Inferior parietal cortex (tissue), 1 donor: ENCODE measurements at regions not wholly inside any gene's neighbourhood (a gene's known extent, or its start where the extent isn't known, plus 50 kb on each side); places are given as distances from the start of the nearest gene placed in this dataset.
"Not testable (repeated sequence)": the region's sequence is repeated elsewhere in the genome, so short reads cannot be mapped to it uniquely, and the experiment has no call there.

Experiments
- DNase-seq: peaks from one replicate; pipeline ENCODE4 v3.0.0-alpha.2; 2016; ENCODE audit errors: extremely low spot score

DNA sequence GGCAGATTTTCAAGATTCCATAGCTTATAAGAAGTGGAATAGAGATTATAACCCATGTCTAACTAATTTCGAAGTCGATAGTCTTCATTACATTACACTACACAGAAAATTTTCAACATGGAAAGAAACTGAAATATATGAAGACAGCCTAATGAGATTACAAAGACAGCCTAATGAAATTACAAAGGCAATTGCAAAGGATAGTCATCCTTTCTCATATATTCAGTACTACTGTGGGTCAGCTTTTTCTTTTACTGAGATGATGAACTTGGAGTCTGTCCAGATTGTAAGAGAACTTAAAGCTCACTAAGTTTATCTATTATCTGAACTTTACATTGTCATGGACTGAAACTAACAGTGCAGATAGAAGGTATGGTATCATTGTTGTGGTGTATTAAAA, 304.4 kb upstream of the MBL2 start:
- no peak for DNase-seq

DNA sequence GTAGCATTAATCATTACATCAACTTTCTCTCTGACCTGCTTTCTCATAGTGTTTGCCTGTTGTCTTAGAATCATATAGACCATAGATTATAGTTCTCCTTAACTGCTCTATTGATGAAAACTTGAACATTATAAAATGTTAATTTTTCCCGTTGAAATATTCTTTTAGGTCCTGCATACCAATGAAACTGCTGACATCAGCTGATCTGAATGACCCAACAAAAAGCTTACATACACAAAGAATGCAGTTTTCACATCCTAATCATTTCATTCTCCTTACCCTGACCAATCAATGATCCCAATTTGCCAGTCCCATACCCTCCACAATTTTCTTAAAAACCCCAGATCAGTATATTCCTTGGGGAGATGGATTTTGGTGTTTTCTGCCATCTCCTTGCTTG, 302.9 kb upstream of the MBL2 start:
- no peak for DNase-seq

DNA sequence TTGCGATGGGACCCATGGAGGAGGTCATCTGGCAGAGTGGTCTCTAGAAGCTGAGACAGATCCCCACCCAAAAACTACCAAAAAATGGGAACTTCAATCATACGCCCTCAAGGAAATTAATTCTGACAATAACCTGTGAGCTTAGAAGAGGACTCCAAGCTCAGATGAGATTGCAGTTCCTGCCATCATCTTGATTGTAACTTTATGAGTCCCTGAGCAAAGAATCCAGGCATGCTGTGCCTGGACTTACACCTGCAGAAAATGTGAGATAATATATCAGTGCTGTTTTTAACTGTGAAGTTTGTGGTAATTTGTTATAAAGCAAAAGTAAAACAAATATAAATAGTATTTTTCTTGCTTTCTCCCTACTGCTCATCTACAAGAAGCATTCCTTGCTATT, 299.6 kb upstream of the MBL2 start:
- no peak for DNase-seq

DNA sequence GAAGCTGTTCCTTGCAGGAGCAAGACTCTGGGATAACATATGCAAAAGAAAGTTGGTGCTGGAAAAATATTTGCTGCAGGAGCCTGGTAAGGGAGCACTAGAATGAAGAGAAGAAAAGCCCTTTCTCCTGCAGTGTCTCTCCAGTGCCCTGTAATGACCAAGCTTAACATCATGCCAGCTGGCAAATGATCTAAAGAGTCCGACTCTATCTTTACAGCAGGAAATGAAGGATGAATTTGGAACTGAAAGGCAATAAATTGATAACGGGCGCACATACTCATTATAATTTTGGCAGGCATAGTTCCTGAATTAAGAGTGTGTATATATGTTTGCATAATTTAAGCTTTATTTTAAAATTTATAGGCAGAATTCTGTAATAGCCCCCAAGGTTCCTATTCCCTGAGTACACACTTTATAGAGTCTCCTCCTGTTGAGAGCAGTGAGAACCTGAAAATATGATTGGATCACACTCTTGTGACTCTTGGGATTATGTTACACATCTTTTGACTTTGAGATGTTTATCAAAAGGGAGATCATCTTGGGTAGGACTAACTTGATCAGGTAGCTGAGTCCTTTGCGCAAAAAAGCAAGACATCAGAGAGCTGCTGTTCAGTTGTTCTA, 299.0 kb upstream of the MBL2 start:
- DNase-seq: no peak

DNA sequence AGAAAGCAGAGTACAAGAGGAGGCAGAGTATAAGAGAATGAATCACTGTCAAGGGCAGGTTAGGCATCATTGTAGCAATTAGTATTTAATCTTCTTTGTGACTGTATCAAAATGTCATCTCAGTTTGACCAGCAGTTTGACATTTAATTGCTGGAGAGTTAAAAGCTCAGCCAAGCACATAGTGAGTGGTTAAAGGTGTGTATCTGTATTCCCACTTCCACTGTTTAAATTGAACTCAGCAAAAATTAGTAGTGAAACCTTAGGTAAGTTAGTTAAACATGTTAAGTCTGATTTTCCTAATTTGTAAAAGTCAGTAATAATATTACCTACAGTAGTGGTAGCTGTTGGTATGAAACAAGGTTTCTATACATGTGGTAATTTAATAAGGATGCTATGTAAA, 296.4 kb upstream of the MBL2 start:
- DNase-seq: no peak

DNA sequence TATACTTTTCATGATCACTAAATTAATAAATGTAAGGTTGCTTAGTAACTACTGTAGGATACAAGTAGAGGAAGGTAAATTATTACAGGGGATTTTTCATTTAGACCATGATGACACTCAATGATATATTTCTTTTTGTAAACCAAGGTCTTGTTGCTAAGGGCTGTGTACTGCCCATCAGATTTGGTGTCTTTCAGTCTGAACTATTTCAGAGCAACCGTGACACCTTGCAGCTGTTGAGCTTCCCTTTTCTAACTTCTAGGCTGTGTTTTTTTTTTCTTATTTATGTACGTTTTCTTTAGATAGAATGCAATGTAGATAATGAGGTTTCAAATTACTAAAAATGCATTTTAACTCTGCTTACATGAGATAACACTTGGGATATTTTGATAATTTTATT, 292.0 kb upstream of the MBL2 start:
- DNase-seq: no peak

DNA sequence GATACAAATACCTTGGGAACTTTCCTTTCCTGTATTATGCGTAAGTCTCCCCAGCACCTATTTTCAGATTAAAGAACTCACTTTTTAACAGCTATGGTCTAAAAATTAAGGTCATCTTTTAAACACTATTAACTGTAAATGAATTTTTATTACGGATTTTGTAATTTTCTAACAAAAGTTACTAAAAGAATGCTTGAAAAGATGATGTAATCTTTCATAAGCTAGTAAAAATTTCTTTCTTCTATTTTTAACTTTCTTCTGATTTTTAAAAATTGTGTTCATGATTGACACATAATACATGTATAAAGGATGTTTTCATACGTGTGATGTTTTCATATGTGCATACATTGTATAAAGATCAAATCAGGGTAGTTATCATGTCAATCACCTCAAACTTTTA, 291.2 kb upstream of the MBL2 start:
- no peak for DNase-seq

DNA sequence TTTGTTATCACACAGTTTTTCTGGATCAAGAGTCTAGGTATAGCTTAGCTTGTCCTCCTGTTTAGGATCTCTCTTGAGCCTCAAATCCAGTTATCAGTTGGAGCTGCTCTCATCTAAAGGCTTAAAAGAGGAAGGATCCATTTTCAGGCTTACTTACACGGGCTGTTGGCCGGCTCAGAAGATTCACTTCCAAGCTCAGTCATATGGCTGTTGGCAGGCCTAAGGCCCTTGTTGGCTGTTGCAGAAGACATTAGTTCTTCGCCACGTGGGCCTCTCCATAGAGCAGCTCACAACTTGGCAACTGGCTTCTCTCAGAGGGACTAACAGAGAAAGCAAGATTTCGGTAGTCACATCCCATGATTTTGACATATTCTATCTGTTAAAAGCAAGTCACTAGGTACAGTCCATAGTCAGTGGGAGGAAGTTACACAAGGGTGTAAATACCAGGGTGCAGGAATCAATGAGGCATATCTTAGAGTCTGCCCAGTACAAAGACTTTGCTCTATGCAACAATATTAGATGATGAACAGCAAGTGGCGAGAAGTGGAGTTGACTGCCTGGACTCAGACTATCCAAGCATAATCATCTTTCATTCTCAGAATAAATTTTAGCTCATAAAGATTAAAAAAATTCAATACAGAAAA, 280.1 kb upstream of the MBL2 start:
- DNase-seq: no peak

DNA sequence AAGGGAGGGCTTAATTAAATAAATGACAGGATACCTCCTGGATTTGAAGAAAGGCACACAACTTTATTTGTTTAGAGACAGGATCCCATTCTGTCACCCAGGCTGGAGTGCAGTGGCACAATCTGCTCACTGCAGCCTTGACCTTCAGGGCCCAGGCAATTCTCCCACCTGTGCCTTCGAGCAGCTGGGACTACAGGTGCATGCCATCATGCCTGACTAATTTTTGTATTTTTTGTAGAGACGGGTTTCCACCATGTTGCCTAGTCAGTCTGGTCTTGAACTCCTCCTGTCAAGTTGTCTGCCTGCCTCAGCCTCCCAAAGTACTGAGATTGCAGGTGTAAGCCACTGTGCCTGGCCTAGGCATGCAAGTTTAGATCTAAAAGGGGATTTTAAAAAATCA, 272.7 kb upstream of the MBL2 start:
- DNase-seq: no peak

DNA sequence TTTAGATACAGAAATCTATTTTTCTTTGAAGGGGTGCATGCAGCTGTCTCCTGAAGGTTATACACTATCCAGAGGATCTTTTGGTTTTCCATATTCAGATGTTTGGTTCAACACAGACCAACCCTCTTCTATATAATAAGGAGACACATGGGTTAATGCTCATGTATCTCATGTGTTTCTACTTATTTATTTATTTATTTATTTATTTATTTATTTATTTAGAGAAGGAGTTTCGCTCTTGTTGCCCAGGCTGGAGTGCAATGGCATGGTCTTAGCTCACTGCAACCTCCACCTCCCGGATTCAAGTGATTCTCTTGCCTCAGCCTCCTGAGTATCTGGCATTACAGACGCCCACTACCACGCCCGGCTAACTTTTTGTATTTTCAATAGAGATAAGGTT, 263.2 kb upstream of the MBL2 start:
- not testable (repeated sequence) for DNase-seq

DNA sequence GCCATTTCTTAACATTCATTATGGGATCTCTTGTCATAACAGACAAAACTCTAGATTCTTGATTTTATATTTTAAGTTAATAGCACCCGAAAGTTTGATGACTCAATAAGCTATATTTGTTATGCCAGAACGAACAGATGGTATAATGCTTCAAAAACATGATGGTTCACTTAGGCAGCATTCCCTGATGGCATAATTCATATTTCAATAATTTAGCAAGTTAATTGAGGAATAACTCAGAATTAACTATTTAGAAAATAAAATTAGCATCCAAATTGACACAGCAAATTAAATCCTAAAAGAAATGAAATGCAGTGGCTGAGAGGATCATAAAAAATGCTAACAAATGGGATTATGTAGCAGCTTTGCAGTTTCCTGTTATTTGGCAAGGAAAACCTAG, 260.8 kb upstream of the MBL2 start:
- DNase-seq: no peak

DNA sequence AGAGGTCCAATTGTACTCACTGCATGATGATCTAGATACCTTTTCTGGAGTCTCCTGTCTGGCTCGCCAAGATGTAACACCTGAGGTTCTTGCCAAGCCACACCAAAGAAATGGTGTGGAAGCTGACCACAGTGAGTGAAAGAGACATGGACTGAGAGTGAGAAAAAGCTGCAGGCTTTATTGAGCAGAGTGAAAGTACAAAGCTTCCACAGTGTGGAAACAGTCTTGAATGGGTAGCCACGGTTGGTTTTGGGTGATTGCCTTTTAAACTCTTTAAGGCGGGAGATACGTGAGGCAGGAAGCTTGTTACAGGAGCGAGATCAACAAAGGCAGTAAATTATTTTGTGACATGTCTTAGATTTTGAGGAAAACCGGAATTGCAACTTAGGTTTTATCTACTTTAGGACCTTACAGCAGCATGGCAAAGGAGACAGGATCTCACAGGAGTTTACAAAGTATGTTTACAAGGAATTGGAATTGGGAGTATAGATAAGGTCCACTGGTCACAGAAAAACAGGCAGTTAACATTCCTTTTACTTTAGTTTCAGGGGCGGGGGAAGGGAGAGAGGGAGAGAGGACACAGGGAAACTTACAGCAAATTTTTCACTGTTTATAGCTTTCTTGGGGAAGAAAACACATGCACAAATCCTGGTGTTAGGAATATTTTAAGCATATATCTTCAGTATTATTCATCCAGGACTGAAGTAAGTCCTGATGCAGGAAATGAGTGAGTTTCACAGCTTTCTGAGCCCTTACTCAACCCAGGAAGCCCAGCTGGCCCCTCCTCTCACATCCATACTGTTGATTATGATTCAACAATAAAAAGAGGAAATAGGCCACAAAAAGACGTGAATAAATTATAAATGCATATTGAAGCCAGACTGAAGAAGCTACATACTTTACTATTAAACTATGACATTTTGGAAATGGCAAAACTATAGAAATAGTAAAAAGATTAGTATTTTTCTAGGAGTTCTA, 257.6 kb upstream of the MBL2 start:
- not testable (repeated sequence) for DNase-seq

DNA sequence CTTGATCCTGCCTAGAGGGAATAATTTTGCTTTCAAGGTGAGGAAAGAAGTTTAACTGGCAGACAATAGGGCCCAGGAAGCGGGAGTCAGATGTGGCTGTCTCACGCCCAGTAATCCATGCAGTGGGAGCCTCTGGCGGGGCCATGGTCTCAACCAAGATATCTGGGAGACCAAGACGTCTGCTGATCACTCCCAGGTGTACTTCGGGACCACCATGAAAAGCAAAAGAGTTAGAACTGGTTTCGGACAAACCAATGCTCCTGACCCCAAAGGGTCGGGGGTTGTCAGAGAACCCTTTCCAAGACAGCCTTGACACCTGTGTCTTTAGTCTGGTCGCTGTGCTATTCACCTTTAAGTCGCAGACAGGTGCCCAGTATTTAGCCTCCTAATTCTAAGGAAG, 256.9 kb upstream of the MBL2 start:
- DNase-seq: no peak

DNA sequence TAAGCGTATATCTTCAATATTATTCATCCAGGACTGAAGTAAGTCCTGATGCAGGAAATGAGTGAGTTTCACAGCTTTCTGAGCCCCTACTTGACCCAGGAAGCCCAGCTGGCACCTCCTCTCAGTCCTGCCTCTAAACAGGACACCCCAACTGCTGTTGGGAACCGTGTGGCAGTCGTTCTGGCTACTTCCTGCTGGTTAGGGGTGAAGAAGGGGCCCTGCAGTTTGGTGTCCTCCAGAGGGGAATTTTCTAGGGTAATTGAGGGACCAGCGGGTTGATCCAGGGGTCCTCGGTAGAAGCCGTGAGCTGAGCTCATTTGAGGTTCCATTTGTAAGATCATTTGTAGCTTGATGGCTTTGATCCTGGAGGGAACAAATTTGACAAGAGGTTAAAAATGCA, 253.2 kb upstream of the MBL2 start:
- not testable (repeated sequence) for DNase-seq

DNA sequence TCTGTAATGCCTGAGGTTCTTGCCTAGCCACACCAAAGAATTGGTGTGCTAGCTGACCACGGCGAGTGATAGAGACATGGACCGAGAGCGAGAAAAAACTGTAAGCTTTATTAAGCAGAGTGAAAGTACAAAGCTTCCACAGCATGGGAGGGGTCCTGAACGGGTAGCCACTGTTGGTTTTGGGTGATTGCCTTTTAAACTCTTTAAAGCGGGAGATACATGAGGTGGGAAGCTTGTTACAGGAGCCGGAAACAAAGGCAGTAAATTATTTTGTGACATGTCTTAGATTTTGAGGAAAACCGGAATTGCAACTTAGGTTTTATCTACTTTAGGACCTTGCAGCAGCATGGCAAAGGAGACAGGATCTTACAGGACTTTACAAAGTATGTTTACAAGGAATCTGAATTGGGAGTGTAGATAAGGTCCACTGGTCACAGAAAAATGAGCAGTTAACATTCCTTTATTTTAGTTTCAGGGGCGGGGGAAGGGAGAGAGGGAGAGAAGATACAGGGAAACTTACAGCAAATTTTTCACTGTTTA, 252.7 kb upstream of the MBL2 start:
- no peak for DNase-seq

DNA sequence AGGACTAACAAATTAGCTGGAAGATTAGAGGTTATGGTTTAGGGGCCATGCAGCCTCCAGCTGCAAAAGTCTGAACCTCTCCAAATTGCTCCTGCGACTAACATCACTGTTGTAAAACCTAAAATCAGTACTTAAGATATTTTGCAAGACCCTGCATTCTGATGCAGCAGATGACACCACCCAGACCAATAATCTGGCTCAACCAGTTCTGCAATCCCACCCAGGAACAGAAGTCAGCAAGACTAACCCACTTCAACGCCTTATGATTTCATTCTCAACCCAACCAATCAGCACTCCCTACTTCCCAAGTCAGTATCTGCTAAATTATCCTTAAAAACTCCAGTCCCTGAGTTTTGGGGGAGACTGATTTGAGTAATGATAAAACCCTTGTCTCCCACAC, 250.8 kb upstream of the MBL2 start:
- no peak for DNase-seq

DNA sequence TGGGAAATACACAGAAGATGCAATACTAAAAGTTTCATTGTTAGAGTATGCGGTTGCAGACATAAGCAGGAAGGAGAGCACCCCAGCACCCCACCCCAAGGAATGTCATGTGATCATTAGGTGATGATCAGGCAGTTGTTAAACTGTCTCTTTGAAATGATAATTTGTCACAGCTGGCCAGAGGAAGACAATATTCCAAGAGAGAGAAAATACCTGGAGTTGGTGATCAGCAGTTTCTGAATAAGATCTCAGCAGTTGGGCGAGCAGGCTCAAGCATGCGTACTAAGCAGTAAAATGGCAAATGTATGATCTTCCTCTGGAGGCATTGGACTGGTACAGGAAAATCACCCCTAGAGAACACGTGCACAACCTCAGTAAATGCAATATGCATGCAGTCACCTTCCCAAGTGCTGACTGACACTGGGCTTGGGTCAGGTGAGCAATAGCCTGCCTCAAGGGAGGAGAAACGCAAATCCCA, 250.1 kb upstream of the MBL2 start:
- DNase-seq: no peak

DNA sequence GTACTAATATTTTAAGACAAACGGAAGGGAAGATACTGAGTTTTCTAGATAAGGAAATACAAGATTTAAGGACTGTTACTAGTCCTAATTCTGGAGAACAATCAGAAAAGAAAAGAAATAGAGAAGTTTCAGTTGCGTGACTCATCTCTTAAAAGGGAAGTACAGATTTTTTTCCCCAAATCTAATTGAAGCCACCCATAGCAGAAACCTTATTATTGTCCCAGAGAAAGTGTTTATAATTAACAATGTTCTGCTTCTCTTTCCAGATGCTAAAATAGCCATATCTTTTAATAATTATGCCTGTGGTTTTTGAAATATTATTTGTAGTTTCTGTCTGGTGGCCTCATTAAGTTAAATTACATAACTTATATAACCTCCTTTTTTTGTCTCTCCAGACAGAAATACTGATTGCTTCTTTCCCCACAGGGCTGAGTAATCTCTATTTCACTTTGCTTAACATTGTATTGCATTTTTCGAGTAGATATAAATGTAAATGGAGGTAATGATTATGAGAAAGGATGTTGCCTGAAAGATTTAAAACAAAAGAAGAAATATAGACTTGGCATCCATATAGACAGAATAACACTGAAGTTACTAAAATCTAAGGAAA, 240.7 kb upstream of the MBL2 start:
- no peak for DNase-seq

DNA sequence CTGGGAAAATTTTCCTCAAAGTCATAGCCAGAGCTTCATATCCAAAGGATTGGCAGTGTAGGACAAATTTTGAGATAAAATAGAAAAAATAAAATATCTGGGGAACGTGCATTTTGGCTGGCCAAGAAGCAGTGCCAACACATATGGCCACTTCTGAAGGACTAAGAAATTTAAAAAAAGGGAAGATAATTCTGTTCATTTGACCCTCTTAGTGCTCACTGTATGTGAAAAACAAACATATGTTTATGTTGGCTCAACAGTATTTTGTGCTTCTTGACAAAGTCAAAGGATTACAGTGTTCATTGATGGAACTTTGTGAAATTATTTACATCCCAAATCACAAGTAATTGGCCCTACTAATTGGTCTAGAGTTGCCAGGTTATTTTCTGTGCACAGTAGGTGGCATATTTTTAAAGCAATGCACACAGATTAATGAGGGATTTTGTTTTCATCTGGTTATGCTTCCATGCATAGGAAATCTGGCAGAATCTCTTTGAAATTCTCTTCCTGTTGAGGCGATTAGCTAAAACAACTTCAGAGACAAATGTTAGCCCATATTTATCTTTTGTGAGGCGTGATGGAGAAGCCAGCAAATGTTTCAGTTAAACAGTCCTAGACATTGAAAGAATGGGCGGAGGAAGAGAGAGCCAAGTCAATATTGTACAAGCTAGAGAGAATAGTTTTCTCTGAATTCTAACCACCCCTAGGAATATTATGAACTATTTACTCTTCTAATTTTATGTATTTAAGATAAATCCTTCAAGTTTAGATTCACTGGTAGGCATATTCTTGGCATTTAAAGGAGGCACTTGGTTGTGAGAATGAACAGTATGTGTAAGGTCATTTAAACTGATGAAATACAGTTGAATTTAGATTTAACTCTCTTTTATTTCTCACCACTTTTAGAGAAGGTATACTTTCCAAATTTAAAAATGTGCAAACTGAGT, 237.7 kb upstream of the MBL2 start:
- DNase-seq: no peak

DNA sequence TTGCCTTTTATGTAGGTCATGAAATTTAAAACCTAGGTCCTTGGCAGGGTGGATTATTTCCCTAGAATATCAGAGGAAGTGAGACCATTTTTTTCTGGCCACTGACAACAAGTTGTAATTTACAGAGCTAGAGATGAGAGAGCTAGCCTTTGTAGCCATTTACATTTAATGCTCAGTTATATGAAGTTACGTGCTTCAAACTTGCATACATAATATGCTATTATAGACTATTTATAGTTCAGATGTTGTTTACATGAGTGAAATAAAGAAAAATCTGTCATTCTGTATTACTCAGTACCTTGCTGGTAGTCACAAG, 234.9 kb upstream of the MBL2 start:
- DNase-seq: no peak
